GM21515 (cell line): ENCODE measurements at regions not wholly inside any gene's neighbourhood (a gene's known extent, or its start where the extent isn't known, plus 50 kb on each side); places are given as distances from the start of the nearest gene placed in this dataset.

Experiments
- ATAC-seq: cut with Tn5 transposase; IDR thresholded peaks from one replicate; pipeline ENCODE4 v1.9.1; 2021; ENCODE audit not compliant: unreplicated experiment

- ATAC-seq: no peak
Measured at GRCh38 chr2:455015-455705, 167.3 kb upstream of the ALKAL2 start.

GRCh38 chr2:453132-453531, 165.2 kb upstream of the ALKAL2 start:
- ATAC-seq: no peak

DNA sequence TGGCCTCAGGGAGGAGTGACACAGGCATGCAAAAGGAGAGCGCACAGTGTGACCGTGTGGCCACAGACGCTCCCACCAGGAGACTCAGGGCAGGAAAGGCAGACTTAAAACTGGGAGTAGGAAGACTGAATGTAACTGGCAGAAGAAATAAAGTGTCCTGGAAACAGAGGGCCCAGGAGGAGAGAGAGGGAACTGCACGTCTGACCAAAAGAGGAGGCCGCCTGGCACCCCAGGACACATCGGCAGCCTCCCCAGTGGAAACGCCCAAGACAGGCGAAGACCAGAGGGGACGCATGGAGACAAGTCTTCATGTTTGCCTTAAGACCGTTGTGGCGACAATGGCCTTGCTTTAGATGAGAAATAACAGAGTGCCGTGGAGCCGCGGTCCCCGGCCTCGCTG, 163.6 kb upstream of the ALKAL2 start:
- ATAC-seq: no peak

DNA sequence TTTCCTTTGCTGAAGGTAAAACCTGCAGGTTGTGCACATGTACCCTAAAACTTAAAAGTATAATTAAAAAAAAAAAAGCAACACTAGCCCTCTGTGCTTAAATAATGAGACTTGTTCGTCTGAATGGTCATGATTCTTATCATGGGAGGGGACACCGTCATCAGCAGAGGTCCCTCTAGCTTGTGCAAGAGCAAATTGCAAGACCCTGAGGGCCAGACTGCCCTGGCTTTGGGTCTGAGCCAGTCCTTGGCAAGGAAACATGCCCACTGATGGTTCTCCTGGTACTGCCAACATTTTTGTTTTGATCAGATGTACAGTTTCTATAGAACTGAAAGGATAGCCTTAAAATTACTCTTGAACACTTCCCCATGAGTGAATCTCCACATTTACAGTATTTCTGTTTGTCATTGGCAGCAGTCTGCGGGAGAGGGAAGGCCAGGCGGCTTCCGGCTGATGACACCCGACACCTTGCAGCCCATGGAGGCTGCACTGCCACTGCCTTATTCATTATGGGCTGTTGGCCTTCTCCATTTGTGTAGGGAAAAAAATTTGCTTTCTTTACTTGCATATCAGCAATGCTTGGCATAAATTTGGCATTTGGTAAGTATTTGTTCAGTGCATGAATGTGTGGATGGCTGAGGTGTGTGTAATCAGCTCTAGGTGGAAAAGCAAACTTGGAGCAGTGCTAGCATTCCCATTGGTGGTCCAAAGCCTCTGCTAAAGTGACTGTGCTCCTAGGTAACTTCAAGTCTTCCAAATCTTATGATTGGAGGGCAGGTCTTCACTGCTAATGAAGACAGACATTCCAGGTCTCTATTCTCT, 161.6 kb upstream of the ALKAL2 start:
- ATAC-seq: no peak

GRCh38 chr2:447902-448665, 160.2 kb upstream of the ALKAL2 start:
- ATAC-seq: no peak

DNA sequence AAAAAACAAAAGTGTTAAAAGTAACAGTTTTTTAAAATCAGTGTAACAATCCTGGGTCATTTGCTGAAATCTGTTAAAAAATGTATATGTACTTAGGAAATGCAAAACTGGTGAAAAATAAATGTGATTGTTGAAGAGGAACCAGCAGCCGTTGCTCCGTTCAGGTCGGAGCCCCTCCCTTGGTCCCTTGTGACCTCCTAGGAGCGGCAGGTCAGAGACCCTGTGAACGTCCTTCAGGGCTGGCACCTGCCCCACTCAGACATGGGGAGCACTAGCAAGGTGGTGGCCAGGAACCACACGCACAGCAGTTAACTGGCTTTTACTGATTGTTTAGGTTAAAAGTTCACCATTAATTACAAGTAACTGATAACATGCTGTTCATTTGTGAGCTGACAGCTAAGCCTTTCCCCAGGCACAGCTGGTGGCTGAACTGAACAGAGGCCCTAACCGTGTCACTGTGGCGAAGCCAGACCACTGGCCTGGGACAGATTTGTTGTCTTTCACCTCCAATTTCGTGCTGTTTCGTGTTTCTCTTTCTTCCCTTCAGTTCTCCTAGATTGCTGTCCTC, 159.2 kb upstream of the ALKAL2 start:
- ATAC-seq: no peak

GRCh38 chr2:446303-446874, 158.5 kb upstream of the ALKAL2 start:
- ATAC-seq: no peak

- no peak for ATAC-seq
Measured at GRCh38 chr2:445896-446295, 158.0 kb upstream of the ALKAL2 start.

GRCh38 chr2:444937-445884, 157.3 kb upstream of the ALKAL2 start:
- ATAC-seq: no peak

DNA sequence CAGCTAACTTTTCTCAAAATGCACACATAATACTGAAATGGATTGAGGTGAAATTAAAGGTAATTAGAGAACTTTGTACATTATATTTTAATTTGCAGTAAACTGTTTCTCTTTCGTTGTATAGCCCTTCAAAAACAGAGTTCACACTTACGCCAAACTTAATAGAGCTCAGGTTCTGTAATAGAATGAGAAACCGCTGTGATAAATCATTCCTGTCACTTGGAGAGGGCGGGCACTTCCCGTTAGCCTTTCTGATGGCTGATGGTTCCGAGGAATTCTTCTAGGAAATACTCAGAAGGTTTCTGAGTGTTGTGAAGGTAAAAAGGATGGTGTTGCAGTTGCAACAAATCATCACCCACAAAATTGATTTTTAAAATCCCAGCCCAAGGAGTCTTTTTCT, 155.8 kb upstream of the ALKAL2 start:
- ATAC-seq: no peak

- ATAC-seq: no peak
Measured at GRCh38 chr2:443216-443615, 155.3 kb upstream of the ALKAL2 start.

DNA sequence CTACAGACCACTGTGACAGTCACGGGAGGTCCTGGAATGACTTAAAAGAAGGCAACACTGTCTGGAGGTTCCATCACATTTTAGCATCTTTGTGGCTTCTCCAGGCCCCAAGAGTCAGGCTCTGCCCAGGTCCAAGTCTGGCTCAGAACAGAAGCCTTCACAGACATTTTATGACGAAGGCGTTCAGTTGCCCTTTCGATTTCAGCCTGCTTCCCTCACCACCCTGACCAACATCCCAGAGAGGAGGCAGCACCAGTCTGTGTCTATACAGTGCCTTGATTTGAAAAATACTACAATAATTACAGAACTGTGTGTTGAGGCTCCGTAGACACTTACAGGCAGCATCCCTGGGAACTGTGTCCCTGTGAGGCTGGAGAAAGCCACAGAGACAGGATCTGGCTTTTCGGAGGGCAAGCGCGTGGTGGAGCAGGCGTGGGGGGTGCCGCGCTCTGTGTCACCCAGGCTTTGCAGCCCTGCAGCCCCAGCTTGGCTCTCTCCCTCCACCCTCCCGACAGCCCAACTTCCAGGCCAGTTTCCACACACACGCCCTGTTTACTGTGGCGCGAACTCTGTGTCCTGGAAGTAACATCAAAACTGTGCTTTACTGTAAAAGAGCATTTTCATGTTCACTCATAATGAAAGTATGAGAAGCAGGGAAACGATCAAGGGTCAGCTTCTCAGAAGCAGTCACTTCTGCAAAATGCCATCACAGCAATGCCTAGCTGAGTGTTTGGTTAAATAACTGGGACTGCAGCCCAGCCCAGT, 153.5 kb upstream of the ALKAL2 start:
- ATAC-seq: peak; percentile 48

GRCh38 chr2:440403-440740, 152.5 kb upstream of the ALKAL2 start:
- ATAC-seq: no peak

- no peak for ATAC-seq
Measured at GRCh38 chr2:439556-440402, 151.9 kb upstream of the ALKAL2 start.

- ATAC-seq: no peak
Measured at GRCh38 chr2:439077-439476, 151.2 kb upstream of the ALKAL2 start.

DNA sequence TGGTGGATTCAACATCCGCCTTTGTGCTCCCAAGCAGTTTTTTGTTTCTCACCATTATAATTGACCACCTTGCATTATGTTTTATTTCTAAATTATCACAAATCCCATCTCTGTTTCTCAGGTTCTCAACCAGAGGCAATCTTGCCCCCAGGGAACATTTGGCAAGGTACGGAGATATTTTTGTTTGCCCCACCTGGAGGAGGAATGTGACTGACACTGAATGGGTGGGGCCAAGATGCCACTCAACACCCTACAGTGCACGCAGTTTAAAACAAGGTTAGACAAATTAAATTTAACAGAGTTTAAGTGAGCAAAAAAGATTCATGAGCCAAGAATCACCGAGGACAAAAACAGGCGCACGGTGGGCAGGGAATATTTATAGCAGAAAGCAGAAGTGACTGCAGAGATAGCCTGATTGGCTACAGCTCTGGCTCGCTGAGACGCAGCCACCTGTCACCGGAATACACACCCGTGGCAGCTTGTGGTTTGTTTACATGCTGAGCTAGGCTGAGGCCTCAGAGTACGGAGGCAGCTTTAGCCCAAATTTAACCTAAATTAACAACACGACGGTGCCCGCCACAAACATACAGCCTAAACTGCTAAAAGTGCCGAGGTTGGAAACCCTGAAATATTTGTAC, 150.0 kb upstream of the ALKAL2 start:
- ATAC-seq: peak; percentile 96

DNA sequence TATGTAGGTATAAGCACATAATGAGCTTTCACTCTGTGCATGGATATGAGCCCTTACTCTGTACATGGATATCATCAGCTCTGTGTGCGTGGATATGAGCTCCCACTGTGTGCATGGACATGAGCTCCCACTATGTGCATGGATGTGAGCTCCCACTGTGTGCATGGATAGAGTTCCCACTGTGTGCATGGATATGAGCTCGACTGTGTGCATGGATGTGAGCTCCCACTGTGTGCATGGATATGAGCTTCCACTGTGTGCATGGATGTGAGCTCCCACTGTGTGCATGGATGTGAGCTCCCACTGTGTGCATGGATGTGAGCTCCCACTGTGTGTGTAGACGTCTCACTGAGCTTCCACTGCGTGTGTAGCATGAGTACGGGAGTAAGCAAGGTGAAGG, 149.3 kb upstream of the ALKAL2 start:
- no peak for ATAC-seq

DNA sequence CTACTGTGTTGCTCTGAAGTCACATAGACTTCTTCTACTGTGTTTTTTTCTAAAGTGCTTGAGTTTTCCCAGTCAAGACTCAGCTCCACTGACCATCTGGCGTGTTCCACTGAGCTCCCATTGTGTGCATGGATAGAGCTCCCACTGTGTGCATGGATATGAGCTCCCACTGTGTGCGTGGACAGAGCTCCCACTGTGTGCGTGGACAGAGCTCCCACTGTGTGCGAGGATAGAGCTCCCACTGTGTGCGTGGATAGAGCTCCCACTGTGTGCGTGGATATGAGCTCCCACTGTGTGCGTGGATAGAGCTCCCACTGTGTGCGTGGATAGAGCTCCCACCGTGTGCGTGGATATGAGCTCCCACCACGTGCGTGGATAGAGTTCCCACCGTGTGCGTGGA, 148.3 kb upstream of the ALKAL2 start:
- no peak for ATAC-seq
